ENCODE measurements at regions not wholly inside any gene's neighbourhood (a gene's known extent, or its start where the extent isn't known, plus 50 kb on each side); places are given as distances from the start of the nearest gene placed in this dataset.
"Not testable (repeated sequence)": the region's sequence is repeated elsewhere in the genome, so short reads cannot be mapped to it uniquely, and the experiment has no call there.

DNA sequence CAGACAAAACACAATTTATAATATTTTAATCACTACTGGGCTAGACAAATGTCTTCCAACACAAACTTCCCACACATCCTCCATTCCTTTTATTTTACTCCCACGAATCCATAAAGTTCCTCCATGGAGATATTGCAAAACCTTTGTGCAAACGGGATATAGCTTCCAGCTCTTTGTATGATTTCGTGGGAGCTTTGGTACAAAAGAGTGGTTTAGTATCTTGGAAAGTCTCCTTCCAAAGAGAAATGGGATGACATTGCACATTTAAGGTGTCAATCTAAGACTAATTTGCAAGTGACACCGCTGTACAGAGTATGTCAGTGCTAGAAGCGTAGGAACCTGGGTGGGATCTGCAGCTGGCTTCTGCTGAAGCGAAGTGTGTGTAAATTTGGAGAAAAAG is 455.2 kb upstream of the RUNX1 start:
- ChIA-PET POLR2A (no interaction called here), CTCF (interaction anchor here (1.6 kb wide), 1 partner anchor 759 kb away, joined by 5 read pairs; no protein-coding TSS in a partner anchor)
- peaks cover 3% of the 10 kb centered on the region for H3K9me3 Mint-ChIP-seq
- TF ChIP-seq, protein P1, sequence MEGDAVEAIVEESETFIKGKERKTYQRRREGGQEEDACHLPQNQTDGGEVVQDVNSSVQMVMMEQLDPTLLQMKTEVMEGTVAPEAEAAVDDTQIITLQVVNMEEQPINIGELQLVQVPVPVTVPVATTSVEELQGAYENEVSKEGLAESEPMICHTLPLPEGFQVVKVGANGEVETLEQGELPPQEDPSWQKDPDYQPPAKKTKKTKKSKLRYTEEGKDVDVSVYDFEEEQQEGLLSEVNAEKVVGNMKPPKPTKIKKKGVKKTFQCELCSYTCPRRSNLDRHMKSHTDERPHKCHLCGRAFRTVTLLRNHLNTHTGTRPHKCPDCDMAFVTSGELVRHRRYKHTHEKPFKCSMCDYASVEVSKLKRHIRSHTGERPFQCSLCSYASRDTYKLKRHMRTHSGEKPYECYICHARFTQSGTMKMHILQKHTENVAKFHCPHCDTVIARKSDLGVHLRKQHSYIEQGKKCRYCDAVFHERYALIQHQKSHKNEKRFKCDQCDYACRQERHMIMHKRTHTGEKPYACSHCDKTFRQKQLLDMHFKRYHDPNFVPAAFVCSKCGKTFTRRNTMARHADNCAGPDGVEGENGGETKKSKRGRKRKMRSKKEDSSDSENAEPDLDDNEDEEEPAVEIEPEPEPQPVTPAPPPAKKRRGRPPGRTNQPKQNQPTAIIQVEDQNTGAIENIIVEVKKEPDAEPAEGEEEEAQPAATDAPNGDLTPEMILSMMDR (IDR thresholded peaks at IDR 0.05), result no peak
- H3K27me3 Mint-ChIP-seq, result no peaks in the 10 kb centered on the region
- intact Hi-C loops (cut with micrococcal nuclease), result no loop called here
- H3K4me1 Mint-ChIP-seq (ENCODE audit: low read depth), result peaks cover 25% of the 10 kb centered on the region
- no peak overlapping the region for H3K4me3 Mint-ChIP-seq
- H3K36me3 Mint-ChIP-seq (ENCODE audit: low read depth), result no peaks in the 10 kb centered on the region
- no peak for ATAC-seq
- DNase-seq, result no peak
- peak overlapping the region; percentile 74 for H3K27ac Mint-ChIP-seq

DNA sequence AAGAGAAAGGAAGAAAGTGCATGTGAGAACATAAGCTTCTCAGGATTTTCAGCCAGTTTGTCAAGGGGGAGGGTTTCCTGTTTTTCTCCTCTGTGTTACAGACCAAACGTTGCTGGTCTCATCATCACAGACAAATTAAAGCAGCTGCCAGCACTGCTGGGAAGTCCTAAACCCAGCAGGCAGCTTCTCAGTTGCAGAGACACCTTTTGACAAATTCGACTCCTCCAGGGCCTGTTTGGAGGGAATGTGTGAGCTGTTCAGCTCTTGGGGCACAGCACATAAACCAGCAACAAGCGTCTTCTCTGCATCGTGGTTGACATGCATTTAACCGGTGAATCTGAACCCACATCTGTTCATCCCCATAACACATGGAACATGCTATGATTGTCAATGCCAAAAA is 454.6 kb upstream of the RUNX1 start:
- intact Hi-C loops (cut with micrococcal nuclease), result no loop called here
- Mint-ChIP-seq H3K4me1 (ENCODE audit: low read depth) (peaks cover 22% of the 10 kb centered on the region), H3K4me3 (no peak overlapping the region), H3K27ac (peak overlapping the region; percentile 74), H3K9me3 (peaks cover 3% of the 10 kb centered on the region), H3K27me3 (no peaks in the 10 kb centered on the region), H3K36me3 (ENCODE audit: low read depth) (no peaks in the 10 kb centered on the region)
- no peak for DNase-seq
- ChIA-PET CTCF (interaction anchor here (0.8 to 1.6 kb wide), 3 partner anchors 31 to 758 kb away, joined by 3 to 5 read pairs (median 3); no protein-coding TSS in a partner anchor), POLR2A (no interaction called here)
- TF ChIP-seq, protein P1 (IDR thresholded peaks at IDR 0.05), result no peak
- peak; percentile 39 for ATAC-seq

- Mint-ChIP-seq H3K9me3 (peaks cover 3% of the 10 kb centered on the region), H3K27ac (no peak overlapping the region), H3K27me3 (no peaks in the 10 kb centered on the region), H3K36me3 (ENCODE audit: low read depth) (no peaks in the 10 kb centered on the region), H3K4me1 (ENCODE audit: low read depth) (peaks cover 22% of the 10 kb centered on the region), H3K4me3 (no peak overlapping the region)
- DNase-seq (no peak), ATAC-seq (no peak)
- TF ChIP-seq, protein P1 (IDR thresholded peaks at IDR 0.05), result no peak
- ChIA-PET POLR2A (no interaction called here), CTCF (interaction anchor here (1.2 kb wide), 1 partner anchor 30 kb away, joined by 3 read pairs; no protein-coding TSS in a partner anchor)
- intact Hi-C loops (cut with micrococcal nuclease), result no loop called here
Observed at GRCh38 chr21:35502821-35503220, 453.7 kb upstream of the RUNX1 start.

GRCh38 chr21:35497522-35497921 is 448.4 kb upstream of the RUNX1 start:
- H3K27me3 Mint-ChIP-seq; H3K36me3 Mint-ChIP-seq (ENCODE audit: low read depth); CTCF ChIA-PET; DNase-seq; H3K9me3 Mint-ChIP-seq; ATAC-seq; intact Hi-C loops (cut with micrococcal nuclease); POLR2A ChIA-PET; H3K27ac Mint-ChIP-seq; H3K4me1 Mint-ChIP-seq (ENCODE audit: low read depth); H3K4me3 Mint-ChIP-seq: not testable (repeated sequence)

DNA sequence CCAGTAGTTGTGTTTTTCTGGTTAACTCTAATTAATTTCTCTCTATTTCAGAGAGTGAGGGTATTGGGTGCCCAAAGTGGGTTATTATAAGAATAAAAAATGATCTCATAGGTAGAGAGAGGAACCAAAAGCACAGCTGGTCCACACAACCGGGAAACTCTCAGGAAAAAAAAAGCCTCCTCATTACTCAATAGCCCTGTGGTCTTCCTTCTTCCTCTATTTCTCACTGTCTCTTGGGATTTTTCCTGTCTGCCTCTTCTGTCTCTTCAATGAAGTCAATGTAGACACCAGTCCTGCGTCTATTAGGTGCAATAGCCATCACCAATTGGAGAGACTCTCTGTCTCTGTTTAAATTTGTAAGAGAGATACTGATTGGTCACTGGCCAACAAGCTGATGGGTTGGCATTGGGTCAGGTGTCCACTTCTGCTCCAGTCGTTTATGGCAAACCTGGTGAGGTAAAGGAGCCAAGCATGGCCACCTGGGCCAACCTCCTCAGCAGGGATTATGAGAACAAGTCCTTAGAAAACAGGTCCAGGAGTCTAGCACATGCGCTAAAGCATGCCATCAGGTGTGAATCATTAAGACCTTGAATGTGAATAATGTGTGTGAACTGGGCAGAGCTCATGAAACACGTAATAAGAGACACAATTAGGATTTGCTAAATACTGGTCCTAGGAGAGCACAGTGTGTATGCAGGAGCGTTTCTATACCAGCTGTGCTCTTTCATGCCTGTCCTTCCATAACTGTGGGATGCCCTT is 443.0 kb upstream of the RUNX1 start:
- intact Hi-C loops (cut with micrococcal nuclease), result no loop called here
- ATAC-seq, result no peak
- Mint-ChIP-seq H3K9me3 (no peaks in the 10 kb centered on the region), H3K36me3 (ENCODE audit: low read depth) (no peaks in the 10 kb centered on the region), H3K27ac (no peak overlapping the region), H3K27me3 (no peaks in the 10 kb centered on the region), H3K4me3 (no peak overlapping the region), H3K4me1 (ENCODE audit: low read depth) (no peaks in the 10 kb centered on the region)
- CTCF ChIA-PET, result no interaction called here
- TF ChIP-seq, protein P1 (IDR thresholded peaks at IDR 0.05), result no peak
- POLR2A ChIA-PET, result no interaction called here
- DNase-seq, result no peak

Data from activated CD8-positive, alpha-beta T cell treated with anti-CD3 and anti-CD28 coated beads for 36 hours (primary cell).